Colonic mucosa (tissue), 4 donors: ENCODE measurements at regions not wholly inside any gene's neighbourhood (a gene's known extent, or its start where the extent isn't known, plus 50 kb on each side); places are given as distances from the start of the nearest gene placed in this dataset.

Experiments
- DNase-seq: peaks from one replicate; pipeline ENCODE4 v3.0.0-alpha.2; 2020
- H3K27ac ChIP-seq: fragments of 200-600 bp; one replicate; pipeline ENCODE4 v1.8.0; 2021
- H3K27me3 ChIP-seq: fragments of 200-600 bp; one replicate; pipeline ENCODE4 v1.8.0; 2021
- H3K36me3 ChIP-seq: fragments of 200-600 bp; one replicate; pipeline ENCODE4 v1.8.0; 2021
- H3K4me1 ChIP-seq: fragments of 200-600 bp; one replicate; pipeline ENCODE4 v1.8.0; 2021; ENCODE audit warnings: mild to moderate bottlenecking
- H3K4me3 ChIP-seq: fragments of 200-600 bp; one replicate; pipeline ENCODE4 v1.8.0; 2021
- H3K9ac ChIP-seq, 2 donors: one replicate each; pipeline ENCODE4 v1.7.0; 2013; ENCODE audit warnings: control low read depth in 2 of 2, low read depth in 2 of 2, low read length in 2 of 2
- H3K9me3 ChIP-seq: fragments of 200-600 bp; one replicate; pipeline ENCODE4 v1.8.0; 2021
- CTCF ChIP-seq: fragments of 200-600 bp; IDR thresholded peaks from one replicate; pipeline ENCODE4 v1.8.0; 2022; ENCODE audit warnings: antibody characterized with exemption, mild to moderate bottlenecking
- intact Hi-C: fragments of 100-400 bp; cut with DNase I; formaldehyde crosslinking; loops from one replicate; pipeline ENCODE4 v1.14.1; 2022
- donor health status: healthy.
- donor health status: DM: no; HTN: no; CAD: no.
- donor health status: DM: no; HTN: no; CAD: no.

- no peak for DNase-seq
These were observed 272.0 kb downstream of the XXYLT1 start for GRCh38 chr3:194998948-194999347.

GRCh38 chr3:194999491-194999890, 271.5 kb downstream of the XXYLT1 start:
- no peak overlapping the region for H3K27ac ChIP-seq
- intact Hi-C loops: no loop called here
- TF ChIP-seq CTCF: no peak
- DNase-seq: no peak
- H3K4me1 ChIP-seq: no peaks in the 10 kb centered on the region
- H3K27me3 ChIP-seq: no peaks in the 10 kb centered on the region
- no peak overlapping the region for H3K4me3 ChIP-seq
- no peaks in the 10 kb centered on the region for H3K36me3 ChIP-seq
- H3K9me3 ChIP-seq: no peaks in the 10 kb centered on the region
- H3K9ac ChIP-seq: no peak overlapping the region

More at GRCh38 chr3:194998948-194999347, 272.0 kb downstream of the XXYLT1 start:
- H3K4me1 ChIP-seq: no peaks in the 10 kb centered on the region
- H3K36me3 ChIP-seq: no peaks in the 10 kb centered on the region
- H3K27me3 ChIP-seq: no peaks in the 10 kb centered on the region
- H3K9ac ChIP-seq: no peak overlapping the region
- intact Hi-C loops: no loop called here
- H3K27ac ChIP-seq: no peak overlapping the region
- TF ChIP-seq CTCF: no peak
- no peak overlapping the region for H3K4me3 ChIP-seq
- H3K9me3 ChIP-seq: no peaks in the 10 kb centered on the region

GRCh38 chr3:195001261-195001660, 269.7 kb downstream of the XXYLT1 start:
- no peak for TF ChIP-seq CTCF
- intact Hi-C loops: no loop called here

GRCh38 chr3:195001961-195002861, 268.7 kb downstream of the XXYLT1 start:
- H3K27me3 ChIP-seq: no peaks in the 10 kb centered on the region
- intact Hi-C loops: no loop called here
- H3K4me3 ChIP-seq: no peak overlapping the region
- no peaks in the 10 kb centered on the region for H3K36me3 ChIP-seq
- no peak overlapping the region for H3K27ac ChIP-seq
- no peak overlapping the region for H3K9ac ChIP-seq
- H3K4me1 ChIP-seq: no peaks in the 10 kb centered on the region
- peak; percentile 45 for TF ChIP-seq CTCF
- no peaks in the 10 kb centered on the region for H3K9me3 ChIP-seq
- DNase-seq: peak; percentile 66

More at GRCh38 chr3:195001261-195001660, 269.7 kb downstream of the XXYLT1 start:
- no peaks in the 10 kb centered on the region for H3K9me3 ChIP-seq
- H3K27me3 ChIP-seq: no peaks in the 10 kb centered on the region
- H3K4me3 ChIP-seq: no peak overlapping the region
- H3K4me1 ChIP-seq: no peaks in the 10 kb centered on the region
- H3K36me3 ChIP-seq: no peaks in the 10 kb centered on the region
- no peak for DNase-seq
- no peak overlapping the region for H3K9ac ChIP-seq
- H3K27ac ChIP-seq: no peak overlapping the region

GRCh38 chr3:195003006-195003892, 267.7 kb downstream of the XXYLT1 start:
- H3K4me1 ChIP-seq: no peaks in the 10 kb centered on the region
- H3K4me3 ChIP-seq: no peak overlapping the region
- H3K27me3 ChIP-seq: no peaks in the 10 kb centered on the region
- no peak overlapping the region for H3K27ac ChIP-seq
- peak; percentile 9 for DNase-seq
- no peak for TF ChIP-seq CTCF
- no peaks in the 10 kb centered on the region for H3K36me3 ChIP-seq
- H3K9me3 ChIP-seq: no peaks in the 10 kb centered on the region
- H3K9ac ChIP-seq: no peak overlapping the region
- intact Hi-C loops: no loop called here
